OCI-LY7 (cell line): ENCODE measurements at regions not wholly inside any gene's neighbourhood (a gene's known extent, or its start where the extent isn't known, plus 50 kb on each side); places are given as distances from the start of the nearest gene placed in this dataset.

Source experiments
- EZH2phosphoT487 ChIP-seq: fragments of 200-600 bp; sonication (generic); IDR thresholded peaks from 2 replicates; pipeline ENCODE4 v1.6.1; 2018; ENCODE audit warnings: low read depth, borderline replicate concordance, mild to moderate bottlenecking, mixed run types, antibody characterized with exemption, low read length, moderate library complexity, mixed read lengths
- TF ChIP-seq, protein P1 (sequence below): fragments of 200-600 bp; sonication (generic); conservative IDR thresholded peaks from 2 replicates; pipeline ENCODE4 v1.5.1; 2014; ENCODE audit warnings: mild to moderate bottlenecking, antibody characterized with exemption, low read length, moderate library complexity, mixed read lengths

DNA sequence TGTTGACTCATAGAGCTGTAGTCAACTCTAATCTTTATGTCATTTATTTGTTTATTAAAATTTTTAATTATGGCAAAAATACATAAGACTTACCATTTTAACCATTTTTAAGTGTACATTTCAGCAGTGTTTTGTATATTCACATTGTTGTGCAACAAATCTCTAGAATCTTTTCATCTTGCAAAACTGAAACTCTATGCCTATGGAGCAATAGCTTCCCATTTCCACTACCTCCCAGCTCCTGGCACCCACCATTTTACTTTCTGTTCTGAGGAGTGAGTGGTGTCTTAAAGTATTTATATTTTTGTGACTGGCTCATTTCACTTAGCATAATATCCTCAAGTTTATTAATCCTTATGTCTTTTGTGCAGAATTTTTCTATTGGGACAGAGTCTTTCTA, 181.0 kb downstream of the GPAT3 start:
- TF ChIP-seq, protein P1, sequence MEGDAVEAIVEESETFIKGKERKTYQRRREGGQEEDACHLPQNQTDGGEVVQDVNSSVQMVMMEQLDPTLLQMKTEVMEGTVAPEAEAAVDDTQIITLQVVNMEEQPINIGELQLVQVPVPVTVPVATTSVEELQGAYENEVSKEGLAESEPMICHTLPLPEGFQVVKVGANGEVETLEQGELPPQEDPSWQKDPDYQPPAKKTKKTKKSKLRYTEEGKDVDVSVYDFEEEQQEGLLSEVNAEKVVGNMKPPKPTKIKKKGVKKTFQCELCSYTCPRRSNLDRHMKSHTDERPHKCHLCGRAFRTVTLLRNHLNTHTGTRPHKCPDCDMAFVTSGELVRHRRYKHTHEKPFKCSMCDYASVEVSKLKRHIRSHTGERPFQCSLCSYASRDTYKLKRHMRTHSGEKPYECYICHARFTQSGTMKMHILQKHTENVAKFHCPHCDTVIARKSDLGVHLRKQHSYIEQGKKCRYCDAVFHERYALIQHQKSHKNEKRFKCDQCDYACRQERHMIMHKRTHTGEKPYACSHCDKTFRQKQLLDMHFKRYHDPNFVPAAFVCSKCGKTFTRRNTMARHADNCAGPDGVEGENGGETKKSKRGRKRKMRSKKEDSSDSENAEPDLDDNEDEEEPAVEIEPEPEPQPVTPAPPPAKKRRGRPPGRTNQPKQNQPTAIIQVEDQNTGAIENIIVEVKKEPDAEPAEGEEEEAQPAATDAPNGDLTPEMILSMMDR, result no peak
- TF ChIP-seq EZH2phosphoT487, result no peak
